ENCODE measurements at regions not wholly inside any gene's neighbourhood (a gene's known extent, or its start where the extent isn't known, plus 50 kb on each side); places are given as distances from the start of the nearest gene placed in this dataset.
A peak's percentile ranks its signal among the peaks of the same experiment; 100 is the strongest.

DNA sequence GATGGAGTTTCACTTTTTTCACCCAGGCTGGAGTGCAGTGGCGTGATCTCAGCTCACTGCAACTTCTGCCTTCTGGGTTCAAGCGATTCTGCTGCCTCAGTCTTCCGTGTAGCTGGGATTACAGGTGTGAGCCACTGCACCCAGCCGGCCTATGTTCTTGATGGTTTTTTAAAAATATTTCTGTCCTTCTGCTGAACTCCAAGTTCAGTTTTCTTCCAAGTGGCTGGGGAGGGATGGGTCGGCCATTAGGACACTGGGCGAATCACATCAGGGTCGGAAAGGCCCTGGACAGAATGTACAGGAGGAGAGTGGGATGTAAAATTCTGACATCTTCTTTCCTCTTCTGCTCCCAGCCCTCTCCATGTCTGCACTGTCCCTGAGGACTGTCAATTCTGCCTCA, 289.6 kb downstream of the PTPRU start:
- peaks cover 0 to 43% of the 10 kb centered on the region in 2 donors for H3K27me3 ChIP-seq
- H3K9me3 ChIP-seq: peaks cover 0 to 9% (median 5%) of the 10 kb centered on the region in 3 donors
- H3K4me1 ChIP-seq: no peaks in the 10 kb centered on the region
- no peak overlapping the region for H3K4me3 ChIP-seq
- H3K27ac ChIP-seq: no peak overlapping the region
- H3K36me3 ChIP-seq: no peaks in the 10 kb centered on the region
- intact Hi-C loops (cut with DNase I; ENCODE audit: low total_unique reads): no loop called here
- TF ChIP-seq, protein P1, sequence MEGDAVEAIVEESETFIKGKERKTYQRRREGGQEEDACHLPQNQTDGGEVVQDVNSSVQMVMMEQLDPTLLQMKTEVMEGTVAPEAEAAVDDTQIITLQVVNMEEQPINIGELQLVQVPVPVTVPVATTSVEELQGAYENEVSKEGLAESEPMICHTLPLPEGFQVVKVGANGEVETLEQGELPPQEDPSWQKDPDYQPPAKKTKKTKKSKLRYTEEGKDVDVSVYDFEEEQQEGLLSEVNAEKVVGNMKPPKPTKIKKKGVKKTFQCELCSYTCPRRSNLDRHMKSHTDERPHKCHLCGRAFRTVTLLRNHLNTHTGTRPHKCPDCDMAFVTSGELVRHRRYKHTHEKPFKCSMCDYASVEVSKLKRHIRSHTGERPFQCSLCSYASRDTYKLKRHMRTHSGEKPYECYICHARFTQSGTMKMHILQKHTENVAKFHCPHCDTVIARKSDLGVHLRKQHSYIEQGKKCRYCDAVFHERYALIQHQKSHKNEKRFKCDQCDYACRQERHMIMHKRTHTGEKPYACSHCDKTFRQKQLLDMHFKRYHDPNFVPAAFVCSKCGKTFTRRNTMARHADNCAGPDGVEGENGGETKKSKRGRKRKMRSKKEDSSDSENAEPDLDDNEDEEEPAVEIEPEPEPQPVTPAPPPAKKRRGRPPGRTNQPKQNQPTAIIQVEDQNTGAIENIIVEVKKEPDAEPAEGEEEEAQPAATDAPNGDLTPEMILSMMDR (IDR thresholded peaks at IDR 0.05): no peak
- DNase-seq: peak in 1 of 2 donors; percentile 21

DNA sequence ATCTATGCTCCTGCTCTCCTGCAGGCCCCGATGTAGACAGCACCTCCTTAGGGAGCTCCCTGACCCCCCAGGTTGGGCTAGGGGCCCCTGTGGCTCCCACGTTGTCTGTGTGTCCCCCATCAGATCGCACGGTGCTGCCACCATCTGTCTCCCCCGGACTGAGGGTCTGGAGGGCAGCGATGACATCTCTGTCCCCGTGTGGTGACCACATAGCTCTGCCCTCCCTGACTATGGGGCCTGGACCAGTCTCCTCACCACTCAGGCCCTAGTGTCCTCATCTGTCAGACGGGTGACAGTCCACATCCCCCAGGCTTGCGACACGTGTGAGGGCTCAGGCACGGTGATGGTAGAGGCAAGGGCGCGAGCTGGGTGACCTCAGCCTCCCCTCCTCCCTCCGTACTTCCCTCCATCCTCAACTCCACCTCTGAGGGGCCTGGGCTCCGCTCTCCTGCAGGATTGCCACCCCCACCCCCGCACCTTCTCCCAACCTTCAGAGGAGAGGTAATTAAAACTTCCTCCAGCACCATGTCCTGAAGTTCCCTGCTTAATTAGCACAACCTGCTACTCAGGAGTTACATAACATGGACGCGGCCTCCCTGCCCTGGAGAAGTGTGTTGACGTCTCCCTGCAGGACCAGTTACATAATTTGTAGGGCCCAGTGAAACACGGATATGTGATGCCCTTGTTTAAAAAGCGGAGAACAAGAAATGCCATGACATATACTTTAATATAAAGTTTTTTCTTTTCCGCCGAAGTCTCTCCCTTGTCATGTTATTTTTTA, 288.2 kb downstream of the PTPRU start:
- intact Hi-C loops (cut with DNase I; ENCODE audit: low total_unique reads): no loop called here
- H3K27me3 ChIP-seq: peaks cover 0 to 54% of the 10 kb centered on the region in 2 donors
- peak in 1 of 2 donors; percentile 55 for DNase-seq
- no peaks in the 10 kb centered on the region for H3K4me1 ChIP-seq
- no peaks in the 10 kb centered on the region for H3K36me3 ChIP-seq
- H3K4me3 ChIP-seq: no peak overlapping the region
- no peak overlapping the region for H3K27ac ChIP-seq
- peaks cover 0 to 5% (median 0%) of the 10 kb centered on the region in 3 donors for H3K9me3 ChIP-seq
- TF ChIP-seq, protein P1 (IDR thresholded peaks at IDR 0.05): no peak

DNA sequence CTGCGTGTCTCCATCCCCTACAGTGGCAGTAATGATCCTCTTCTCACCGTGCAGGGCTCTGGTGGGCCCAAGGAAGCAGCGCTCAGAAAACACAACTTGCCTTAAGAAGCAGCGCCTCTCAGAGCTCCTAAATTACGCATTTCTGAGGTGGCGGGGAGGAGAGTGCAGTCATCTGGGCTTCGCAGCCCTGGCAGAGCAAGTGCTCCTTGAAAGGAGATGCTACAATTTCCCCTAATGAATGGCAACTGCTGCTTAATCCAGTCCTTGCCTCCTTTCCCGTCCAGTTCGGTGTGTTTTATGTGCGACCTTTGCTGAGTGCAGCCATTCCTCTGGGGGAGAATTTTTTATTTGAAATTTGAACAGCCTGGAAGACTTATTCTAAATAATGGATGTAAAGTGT, 287.3 kb downstream of the PTPRU start:
- no peak overlapping the region for H3K27ac ChIP-seq
- TF ChIP-seq, protein P1 (IDR thresholded peaks at IDR 0.05): no peak
- no peaks in the 10 kb centered on the region for H3K36me3 ChIP-seq
- H3K4me3 ChIP-seq: no peak overlapping the region
- intact Hi-C loops (cut with DNase I; ENCODE audit: low total_unique reads): no loop called here
- H3K9me3 ChIP-seq: peaks cover 0 to 5% (median 0%) of the 10 kb centered on the region in 3 donors
- DNase-seq: peak in 1 of 2 donors; percentile 31
- H3K4me1 ChIP-seq: no peaks in the 10 kb centered on the region
- H3K27me3 ChIP-seq: peaks cover 0 to 62% of the 10 kb centered on the region in 2 donors

DNA sequence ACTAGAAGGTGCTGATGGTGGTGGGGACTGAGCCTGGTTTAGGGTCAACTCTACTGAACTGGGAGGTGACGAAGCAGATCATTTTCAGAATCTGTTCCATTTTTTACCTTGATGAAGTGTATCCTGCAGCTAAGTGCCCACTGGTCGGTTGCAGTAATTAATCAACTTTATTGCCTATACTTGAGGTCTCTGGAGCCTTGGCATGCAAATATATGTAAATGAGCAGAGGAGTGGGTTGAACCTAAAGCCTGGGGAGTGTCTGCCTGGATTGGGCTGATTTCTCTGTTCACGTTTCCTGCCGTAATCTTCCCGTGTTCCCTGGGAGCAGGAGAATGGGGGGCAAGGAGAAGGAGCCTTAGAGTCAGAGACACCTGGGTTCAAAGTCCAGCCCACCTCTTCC, 286.8 kb downstream of the PTPRU start:
- intact Hi-C loops (cut with DNase I; ENCODE audit: low total_unique reads): no loop called here
- no peak overlapping the region for H3K27ac ChIP-seq
- peaks cover 0 to 63% of the 10 kb centered on the region in 2 donors for H3K27me3 ChIP-seq
- TF ChIP-seq, protein P1 (IDR thresholded peaks at IDR 0.05): no peak
- no peaks in the 10 kb centered on the region for H3K4me1 ChIP-seq
- peaks cover 0 to under 1% (median 0%) of the 10 kb centered on the region in 3 donors for H3K9me3 ChIP-seq
- H3K4me3 ChIP-seq: no peak overlapping the region
- DNase-seq: no peak
- H3K36me3 ChIP-seq: no peaks in the 10 kb centered on the region

- H3K4me3 ChIP-seq: no peak overlapping the region
- H3K36me3 ChIP-seq: no peaks in the 10 kb centered on the region
- H3K27me3 ChIP-seq: peaks cover 0 to 63% of the 10 kb centered on the region in 2 donors
- TF ChIP-seq, protein P1 (IDR thresholded peaks at IDR 0.05): no peak
- H3K27ac ChIP-seq: no peak overlapping the region
- peak in 1 of 2 donors; percentile 51 for DNase-seq
- no peaks in the 10 kb centered on the region for H3K4me1 ChIP-seq
- H3K9me3 ChIP-seq: no peaks in the 10 kb centered on the region
- intact Hi-C loops (cut with DNase I; ENCODE audit: low total_unique reads): no loop called here
Measured at GRCh38 chr1:29521811-29522580, 285.7 kb downstream of the PTPRU start.

All from tibial artery (tissue), 4 donors.